ENCODE measurements at regions not wholly inside any gene's neighbourhood (a gene's known extent, or its start where the extent isn't known, plus 50 kb on each side); places are given as distances from the start of the nearest gene placed in this dataset.

GRCh38 chr2:163351966-163352365, 383.8 kb downstream of the FIGN start:
- TF ChIP-seq ETV6 (CRISPR knock-in tag; IDR thresholded peaks at IDR 0.05) = no peak
- TF ChIP-seq NFE2L1 (CRISPR knock-in tag; IDR thresholded peaks at IDR 0.05) = no peak
- no peak for TF ChIP-seq CTCF (IDR thresholded peaks at IDR 0.05)
- no peak for TF ChIP-seq CREB1 (CRISPR knock-in tag; IDR thresholded peaks at IDR 0.05)
- TF ChIP-seq SP1 (CRISPR knock-in tag; conservative IDR thresholded peaks at IDR 0.05) = no peak
- no peak for TF ChIP-seq ATF3 (CRISPR knock-in tag; conservative IDR thresholded peaks at IDR 0.05)

Data from WTC11 (cell line).